SK-N-SH (cell line): ENCODE measurements at regions not wholly inside any gene's neighbourhood (a gene's known extent, or its start where the extent isn't known, plus 50 kb on each side); places are given as distances from the start of the nearest gene placed in this dataset.
"Not testable (repeated sequence)": the region's sequence is repeated elsewhere in the genome, so short reads cannot be mapped to it uniquely, and the experiment has no call there.

Experiments used
- CTCF ChIA-PET: fragments of 300-600, 350-600 bp; formaldehyde crosslinking; extraction: SDS; loops from one replicate; lab custom pipeline; 2021; lab: Yijun Ruan, JAX
- POLR2A ChIA-PET: fragments of 350-600 bp; sonication (Branson Sonifier 250); formaldehyde crosslinking; extraction: SDS; loops from one replicate; lab custom pipeline; 2020; ENCODE audit warnings: antibody characterized with exemption, inconsistent platforms; lab: Yijun Ruan, JAX
- DNase-seq: peaks from one replicate; pipeline ENCODE4 v3.0.0; 2012
- H2AFZ ChIP-seq: fragments of 200-600 bp; sonication (generic); 2 replicates; pipeline ENCODE4 v1.8.1; 2016; ENCODE audit warnings: antibody characterized with exemption, mild to moderate bottlenecking, low read depth
- H3F3A ChIP-seq: fragments of 200-600 bp; sonication (generic); replicated peaks from 2 replicates; pipeline ENCODE3; 2016; ENCODE audit warnings: antibody characterized with exemption, mild to moderate bottlenecking; ENCODE audit not compliant: insufficient read depth
- H3K27ac ChIP-seq, 2 experiments: fragments of 200-500 bp in 1 of 2; fragments of 200-600 bp in 1 of 2; sonication (Bioruptor generic) in 1 of 2; sonication (generic), shearing (Covaris generic) in 1 of 2; 2 replicates each; pipeline versions ENCODE4 v1.5.1 to v1.6.1; 2014 to 2016; ENCODE audit warnings: low read depth in 2 of 2, inconsistent platforms in 1 of 2, low read length in 1 of 2, mild to moderate bottlenecking in 1 of 2, mixed read lengths in 1 of 2
- H3K27me3 ChIP-seq: fragments of 200-600 bp; sonication (generic), shearing (Covaris generic); 2 replicates; pipeline ENCODE4 v1.6.1; 2016; ENCODE audit warnings: mixed run types; ENCODE audit not compliant: insufficient read depth
- H3K36me3 ChIP-seq, 2 experiments: fragments of 200-500 bp in 1 of 2; fragments of 200-600 bp in 1 of 2; sonication (Bioruptor generic) in 1 of 2; sonication (generic) in 1 of 2; replicated peaks in 1 of 2; 2 replicates each; pipeline versions ENCODE3 to v1.5.1; 2014 to 2016; ENCODE audit warnings: low read length in 1 of 2, mild to moderate bottlenecking in 1 of 2; ENCODE audit not compliant: insufficient read depth in 2 of 2, control insufficient read depth in 1 of 2
- H3K4me1 ChIP-seq, 2 experiments: fragments of 200-500 bp in 1 of 2; fragments of 200-600 bp in 1 of 2; sonication (Bioruptor generic) in 1 of 2; sonication (generic), shearing (Covaris generic) in 1 of 2; 2 replicates each; pipeline versions ENCODE4 v1.5.1 to v1.6.1; 2014 to 2016; ENCODE audit warnings: low read depth in 1 of 2, low read length in 1 of 2, mixed run types in 1 of 2; ENCODE audit not compliant: insufficient read depth in 2 of 2, control insufficient read depth in 1 of 2
- H3K4me2 ChIP-seq: fragments of 200-600 bp; sonication (generic), shearing (Covaris generic); 2 replicates; pipeline ENCODE4 v1.6.1; 2017; ENCODE audit warnings: mixed run types
- H3K4me3 ChIP-seq, 2 experiments: fragments of 200-500 bp in 1 of 2; fragments of 200-600 bp in 1 of 2; sonication (Bioruptor generic) in 1 of 2; sonication (generic), shearing (Covaris generic) in 1 of 2; 2 replicates each; pipeline versions ENCODE4 v1.5.1 to v1.8.1; 2014 to 2016; ENCODE audit warnings: low read depth in 2 of 2, inconsistent platforms in 1 of 2, low read length in 1 of 2, mild to moderate bottlenecking in 1 of 2, mixed read lengths in 1 of 2, moderate library complexity in 1 of 2
- H3K79me2 ChIP-seq: fragments of 200-600 bp; sonication (generic); 2 replicates; pipeline ENCODE4 v1.8.1; 2017; ENCODE audit warnings: mild to moderate bottlenecking; ENCODE audit not compliant: insufficient read depth
- H3K9ac ChIP-seq: fragments of 200-600 bp; sonication (generic); 2 replicates; pipeline ENCODE4 v1.6.1; 2017; ENCODE audit warnings: mixed run types
- H3K9me2 ChIP-seq: fragments of 200-600 bp; sonication (generic); 2 replicates; pipeline ENCODE4 v1.6.1; 2017; ENCODE audit warnings: mixed run types
- H3K9me3 ChIP-seq: fragments of 200-600 bp; sonication (generic); 2 replicates; pipeline ENCODE4 v1.6.1; 2017; ENCODE audit warnings: mixed run types, mild to moderate bottlenecking, moderate library complexity
- H4K20me1 ChIP-seq: fragments of 200-600 bp; sonication (generic); 2 replicates; pipeline ENCODE4 v1.6.1; 2017; ENCODE audit warnings: mild to moderate bottlenecking, mixed run types; ENCODE audit not compliant: insufficient read depth
- EP300 ChIP-seq, 2 experiments: IDR thresholded peaks; 2 replicates each; pipeline versions ENCODE4 v1.4.0 to v1.6.1; 2012; ENCODE audit warnings: borderline replicate concordance in 1 of 2, low read depth in 1 of 2, low read length in 1 of 2
- EZH2phosphoT487 ChIP-seq: fragments of 200-600 bp; sonication (generic); IDR thresholded peaks from 2 replicates; pipeline ENCODE4 v1.6.1; 2017; ENCODE audit warnings: low read depth, mixed run types, mild to moderate bottlenecking, antibody characterized with exemption, moderate library complexity, borderline replicate concordance
- GABPA ChIP-seq: IDR thresholded peaks from 2 replicates; pipeline ENCODE4 v1.4.0; 2012; ENCODE audit warnings: low read depth, mild to moderate bottlenecking
- MXI1 ChIP-seq: IDR thresholded peaks from 2 replicates; pipeline ENCODE4 v1.6.1; 2012; ENCODE audit warnings: mild to moderate bottlenecking, low read depth, low read length, improper control_type of control experiment
- NFIC ChIP-seq: IDR thresholded peaks from 2 replicates; pipeline ENCODE4 v1.4.0; 2012; ENCODE audit warnings: borderline replicate concordance
- RAD21 ChIP-seq: IDR thresholded peaks from 2 replicates; pipeline ENCODE4 v1.6.1; 2012; ENCODE audit warnings: mild to moderate bottlenecking, low read length
- RFX5 ChIP-seq: IDR thresholded peaks from 2 replicates; pipeline ENCODE4 v1.6.1; 2012; ENCODE audit warnings: mild to moderate bottlenecking, improper control_type of control experiment, low read length
- TCF12 ChIP-seq: IDR thresholded peaks from 2 replicates; pipeline ENCODE4 v1.4.0; 2012
- TEAD4 ChIP-seq: IDR thresholded peaks from 2 replicates; pipeline ENCODE4 v1.4.0; 2012; ENCODE audit warnings: mild to moderate bottlenecking, borderline replicate concordance; ENCODE audit not compliant: insufficient read depth
- WGBS: methylation state at CpG from one replicate; pipeline ENCODE4 v1.1.6; 2017; ENCODE audit warnings: low lambda C conversion rate; 5-methylcytosine and 5-hydroxymethylcytosine counted together
- TF ChIP-seq, protein P1 (sequence below): fragments of 150-350 bp; IDR thresholded peaks from 2 replicates; pipeline ENCODE4 v1.6.1; 2016; ENCODE audit warnings: mild to moderate bottlenecking, low read depth, low read length
- TF ChIP-seq, protein P2 (sequence below): IDR thresholded peaks from 2 replicates; pipeline ENCODE4 v1.4.0; 2012; ENCODE audit warnings: low read depth, borderline replicate concordance
- TF ChIP-seq, protein P3 (sequence below): IDR thresholded peaks from 2 replicates; pipeline ENCODE4 v1.4.0; 2012; ENCODE audit warnings: low read depth
- TF ChIP-seq, protein P4 (sequence below): IDR thresholded peaks from 2 replicates; pipeline ENCODE4; 2012

DNA sequence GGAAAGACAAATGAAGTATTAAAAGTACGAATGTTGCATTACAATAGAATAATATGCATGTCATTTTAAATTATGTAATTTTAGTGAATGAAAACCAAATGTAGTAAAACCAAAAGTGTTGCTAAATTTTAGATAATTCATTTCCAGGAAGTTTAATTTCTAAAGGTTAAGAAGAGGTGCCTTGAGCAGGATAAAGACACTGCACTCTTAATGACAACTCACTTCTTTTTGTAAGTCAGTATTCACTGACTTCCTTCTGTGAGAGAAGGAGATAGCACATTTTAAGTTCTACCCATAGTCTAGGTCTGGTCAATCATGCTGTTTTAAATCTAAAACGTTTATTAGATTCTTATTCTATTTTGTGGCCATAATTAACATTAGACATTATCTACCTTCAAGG lies 160.2 kb downstream of the CRPPA start:
- H3K4me2 ChIP-seq: no peak overlapping the region
- H3K27ac ChIP-seq: no peak overlapping the region
- DNase-seq: no peak
- H3K9ac ChIP-seq: no peak overlapping the region
- no peaks in the 10 kb centered on the region for H3K9me3 ChIP-seq
- H3K9me2 ChIP-seq: no peaks in the 10 kb centered on the region
- H3K4me3 ChIP-seq: no peak overlapping the region
- CTCF ChIA-PET: interaction anchor here (0.7 kb wide), 1 partner anchor 66 kb away, joined by 3 read pairs; no protein-coding TSS in a partner anchor
- H3K27me3 ChIP-seq: no peaks in the 10 kb centered on the region
- H3F3A ChIP-seq: no peaks in the 10 kb centered on the region
- POLR2A ChIA-PET: no interaction called here
- no peaks in the 10 kb centered on the region; a peak in 1 of 4 replicates for H3K4me1 ChIP-seq
- TF ChIP-seq, protein P1, sequence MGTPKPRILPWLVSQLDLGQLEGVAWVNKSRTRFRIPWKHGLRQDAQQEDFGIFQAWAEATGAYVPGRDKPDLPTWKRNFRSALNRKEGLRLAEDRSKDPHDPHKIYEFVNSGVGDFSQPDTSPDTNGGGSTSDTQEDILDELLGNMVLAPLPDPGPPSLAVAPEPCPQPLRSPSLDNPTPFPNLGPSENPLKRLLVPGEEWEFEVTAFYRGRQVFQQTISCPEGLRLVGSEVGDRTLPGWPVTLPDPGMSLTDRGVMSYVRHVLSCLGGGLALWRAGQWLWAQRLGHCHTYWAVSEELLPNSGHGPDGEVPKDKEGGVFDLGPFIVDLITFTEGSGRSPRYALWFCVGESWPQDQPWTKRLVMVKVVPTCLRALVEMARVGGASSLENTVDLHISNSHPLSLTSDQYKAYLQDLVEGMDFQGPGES: no peak
- TF ChIP-seq TEAD4 (no peak), RAD21 (no peak), EP300 (IDR thresholded peaks at IDR 0.05; ENCODE audit: borderline replicate concordance in 1 of 2, low read depth in 1 of 2, low read length in 1 of 2) (no peak)
- no peaks in the 10 kb centered on the region for H4K20me1 ChIP-seq
- H3K79me2 ChIP-seq: no peaks in the 10 kb centered on the region
- no peaks in the 10 kb centered on the region for H3K36me3 ChIP-seq
- 9% methylated on average over 2 of the region's 2 CpGs for WGBS
- H2AFZ ChIP-seq: no peak overlapping the region

DNA sequence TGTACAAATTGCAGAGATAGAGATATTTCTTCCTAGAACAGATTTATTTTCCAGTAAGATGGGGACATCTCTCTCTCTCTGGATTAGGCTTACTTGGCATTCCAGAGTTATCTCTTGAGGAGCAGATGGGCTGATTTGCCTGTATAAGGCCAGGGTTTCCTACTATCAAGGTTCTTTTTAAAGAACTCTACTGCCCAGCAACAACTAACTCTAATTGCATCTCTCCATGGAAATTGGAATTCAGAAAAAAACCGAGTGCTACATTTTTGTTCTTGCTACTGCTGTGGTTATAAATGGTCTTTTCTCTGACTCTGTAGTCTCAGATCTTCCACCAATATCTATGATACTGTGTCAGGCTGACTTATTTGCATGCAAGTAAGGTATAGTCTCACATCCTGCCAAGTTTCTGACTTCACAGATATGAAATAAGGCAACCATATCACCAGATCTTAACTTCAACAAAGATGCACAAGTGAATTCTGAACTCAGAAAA lies 161.1 kb downstream of the CRPPA start:
- TF ChIP-seq RFX5: no peak
- no peak for TF ChIP-seq EZH2phosphoT487
- TF ChIP-seq TCF12: no peak
- TF ChIP-seq NFIC: no peak
- TF ChIP-seq GABPA: no peak
- TF ChIP-seq, protein P1: no peak
- TF ChIP-seq, protein P2, sequence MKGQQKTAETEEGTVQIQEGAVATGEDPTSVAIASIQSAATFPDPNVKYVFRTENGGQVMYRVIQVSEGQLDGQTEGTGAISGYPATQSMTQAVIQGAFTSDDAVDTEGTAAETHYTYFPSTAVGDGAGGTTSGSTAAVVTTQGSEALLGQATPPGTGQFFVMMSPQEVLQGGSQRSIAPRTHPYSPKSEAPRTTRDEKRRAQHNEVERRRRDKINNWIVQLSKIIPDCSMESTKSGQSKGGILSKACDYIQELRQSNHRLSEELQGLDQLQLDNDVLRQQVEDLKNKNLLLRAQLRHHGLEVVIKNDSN: no peak
- TF ChIP-seq TEAD4: no peak
- TF ChIP-seq, protein P3, sequence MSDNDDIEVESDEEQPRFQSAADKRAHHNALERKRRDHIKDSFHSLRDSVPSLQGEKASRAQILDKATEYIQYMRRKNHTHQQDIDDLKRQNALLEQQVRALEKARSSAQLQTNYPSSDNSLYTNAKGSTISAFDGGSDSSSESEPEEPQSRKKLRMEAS: no peak
- TF ChIP-seq MXI1: no peak
- TF ChIP-seq, protein P4, sequence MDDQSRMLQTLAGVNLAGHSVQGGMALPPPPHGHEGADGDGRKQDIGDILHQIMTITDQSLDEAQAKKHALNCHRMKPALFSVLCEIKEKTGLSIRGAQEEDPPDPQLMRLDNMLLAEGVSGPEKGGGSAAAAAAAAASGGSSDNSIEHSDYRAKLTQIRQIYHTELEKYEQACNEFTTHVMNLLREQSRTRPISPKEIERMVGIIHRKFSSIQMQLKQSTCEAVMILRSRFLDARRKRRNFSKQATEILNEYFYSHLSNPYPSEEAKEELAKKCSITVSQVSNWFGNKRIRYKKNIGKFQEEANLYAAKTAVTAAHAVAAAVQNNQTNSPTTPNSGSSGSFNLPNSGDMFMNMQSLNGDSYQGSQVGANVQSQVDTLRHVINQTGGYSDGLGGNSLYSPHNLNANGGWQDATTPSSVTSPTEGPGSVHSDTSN: no peak
- no peaks in the 10 kb centered on the region for H3K79me2 ChIP-seq
- no peaks in the 10 kb centered on the region for H3K27me3 ChIP-seq
- WGBS: 25% methylated on average over 1 of the region's 1 CpG
- no peaks in the 10 kb centered on the region for H3K9me3 ChIP-seq
- no peak overlapping the region for H3K4me3 ChIP-seq
- H3K4me2 ChIP-seq: no peak overlapping the region
- no peak for DNase-seq
- ChIA-PET CTCF (interaction anchor here (0.6 to 1.4 kb wide), 4 partner anchors 10 to 412 kb away, joined by 3 to 5 read pairs (median 3); no protein-coding TSS in a partner anchor), POLR2A (no interaction called here)
- no peaks in the 10 kb centered on the region for H4K20me1 ChIP-seq
- H3K4me1 ChIP-seq: no peaks in the 10 kb centered on the region; a peak in 1 of 4 replicates
- H3K9ac ChIP-seq: no peak overlapping the region
- H3F3A ChIP-seq: no peaks in the 10 kb centered on the region
- no peaks in the 10 kb centered on the region for H3K9me2 ChIP-seq
- no peak overlapping the region for H3K27ac ChIP-seq
- no peak overlapping the region for H2AFZ ChIP-seq
- no peaks in the 10 kb centered on the region for H3K36me3 ChIP-seq

DNA sequence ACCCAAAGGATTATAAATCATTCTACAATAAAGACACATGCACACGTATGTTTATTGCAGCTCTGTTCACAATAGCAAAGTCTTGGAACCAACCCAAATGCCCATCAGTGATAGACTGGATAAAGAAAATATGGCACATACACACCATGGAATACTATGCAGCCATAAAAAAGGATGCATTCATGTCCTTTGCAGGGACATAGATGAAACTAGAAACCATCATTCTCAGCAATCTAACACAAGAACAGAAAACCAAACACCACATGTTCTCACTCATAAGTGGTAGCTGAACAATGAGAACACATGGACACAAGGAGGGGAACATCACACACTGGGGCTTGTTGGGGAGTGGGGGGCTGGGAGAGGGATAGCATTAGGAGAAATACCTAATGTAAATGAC lies 164.9 kb downstream of the CRPPA start:
- CTCF ChIA-PET, H3K9ac ChIP-seq, H3K4me2 ChIP-seq, DNase-seq, H3K9me3 ChIP-seq, H3K27me3 ChIP-seq, H3K79me2 ChIP-seq, H4K20me1 ChIP-seq, H3F3A ChIP-seq, H3K27ac ChIP-seq, H3K36me3 ChIP-seq, POLR2A ChIA-PET, H3K9me2 ChIP-seq, H2AFZ ChIP-seq, H3K4me1 ChIP-seq, H3K4me3 ChIP-seq: not testable (repeated sequence)
- WGBS: 46% methylated on average over 1 of the region's 1 CpG
